GM12878 (cell line): ENCODE measurements at regions not wholly inside any gene's neighbourhood (a gene's known extent, or its start where the extent isn't known, plus 50 kb on each side); places are given as distances from the start of the nearest gene placed in this dataset.

Experiments
- ATAC-seq: fragments of 200-7000 bp; cut with Tn5 transposase; 3 replicates; pipeline ENCODE4 v1.9.1; 2020; ENCODE audit warnings: mild to moderate bottlenecking, moderate library complexity
- BruUV-seq: library from RNA; stranded (reverse); fragments of 400-500 nt; replicated peaks from 2 replicates; lab custom pipeline; 2021; lab: Mats Ljungman, UMichigan
- CTCF ChIA-PET: fragments of 300-600 bp; sonication (Branson Sonifier 250); formaldehyde crosslinking; extraction: SDS; loops from one replicate; lab custom pipeline; 2021; ENCODE audit warnings: inconsistent platforms; lab: Yijun Ruan, JAX
- POLR2A ChIA-PET: fragments of 350-600 bp; formaldehyde crosslinking; extraction: SDS; loops from one replicate; lab custom pipeline; 2021; ENCODE audit warnings: inconsistent platforms; lab: Charles Lee
- RAD21 ChIA-PET: fragments of 300-600 bp; sonication (Branson Sonifier 250); formaldehyde crosslinking; loops from one replicate; lab custom pipeline; 2023; ENCODE audit warnings: antibody characterized with exemption; ENCODE audit not compliant: unreplicated experiment; lab: Charles Lee
- SMC1A ChIA-PET: fragments of 300-600 bp; sonication (Branson Sonifier 250); formaldehyde crosslinking; loops from one replicate; lab custom pipeline; 2023; ENCODE audit not compliant: unreplicated experiment, uncharacterized antibody; lab: Charles Lee
- DNase-seq: peaks from one replicate; pipeline ENCODE4 v3.0.0-alpha.2; 2011; ENCODE audit warnings: low read depth, low spot score
- FAIRE-seq: peaks from 3 replicates; lab custom pipeline; 2011; peaks lifted over from hg19 to GRCh38; lab: Jason Lieb, UNC
- H2AFZ ChIP-seq: 2 replicates; pipeline ENCODE4 v1.6.0; 2011; ENCODE audit warnings: low read depth, low read length, control low read depth; ENCODE audit not compliant: control insufficient read depth
- H3K27ac ChIP-seq: 2 replicates; pipeline ENCODE4 v1.5.1; 2011; ENCODE audit warnings: control low read depth; ENCODE audit not compliant: control insufficient read depth, insufficient read depth
- H3K27me3 ChIP-seq, 2 experiments: replicated peaks in 1 of 2; 2 replicates each; pipeline versions ENCODE4 v1.6.0 to v1.6.1; 2011; ENCODE audit warnings: low read length in 1 of 2; ENCODE audit not compliant: control insufficient read depth in 2 of 2, insufficient read depth in 2 of 2
- H3K36me3 ChIP-seq, 2 experiments: 2 replicates each; pipeline ENCODE4 v1.5.1; 2011; ENCODE audit warnings: low read length in 1 of 2; ENCODE audit not compliant: control insufficient read depth in 2 of 2, insufficient read depth in 2 of 2
- H3K4me1 ChIP-seq: 2 replicates; pipeline ENCODE4 v1.6.1; 2011; ENCODE audit warnings: mild to moderate bottlenecking, low read length, moderate library complexity, mixed read lengths; ENCODE audit not compliant: control insufficient read depth, insufficient read depth
- H3K4me2 ChIP-seq: 2 replicates; pipeline ENCODE4 v1.6.0; 2011; ENCODE audit warnings: control low read depth; ENCODE audit not compliant: control insufficient read depth, insufficient read depth
- H3K4me3 ChIP-seq: fragments of 200-600 bp; sonication (generic); 2 replicates; pipeline ENCODE4 v1.5.1; 2016
- H3K79me2 ChIP-seq: 2 replicates; pipeline ENCODE4 v1.6.0; 2011; ENCODE audit warnings: low read length; ENCODE audit not compliant: control insufficient read depth, insufficient read depth
- H3K9ac ChIP-seq: 2 replicates; pipeline ENCODE4 v1.8.0; 2011; ENCODE audit warnings: low read length, control low read depth, mixed read lengths; ENCODE audit not compliant: control insufficient read depth, insufficient read depth
- H3K9me3 ChIP-seq: replicated peaks from 3 replicates; pipeline ENCODE4 v1.5.1; 2011; ENCODE audit warnings: mild to moderate bottlenecking, low read length; ENCODE audit not compliant: control insufficient read depth, insufficient read depth
- H4K20me1 ChIP-seq: 2 replicates; pipeline ENCODE4 v1.6.0; 2011; ENCODE audit not compliant: control insufficient read depth, insufficient read depth
- ATF2 ChIP-seq: IDR thresholded peaks from 2 replicates; pipeline ENCODE4 v1.6.1; 2012; ENCODE audit warnings: low read length, inconsistent platforms
- BACH1 ChIP-seq: fragments of 450-650 bp; IDR thresholded peaks from 2 replicates; pipeline ENCODE4 v1.6.1; 2017; ENCODE audit warnings: mild to moderate bottlenecking, borderline replicate concordance
- BCL11A ChIP-seq: IDR thresholded peaks from 2 replicates; pipeline ENCODE4 v1.6.1; 2011; ENCODE audit warnings: low read depth, low read length
- BCL3 ChIP-seq: IDR thresholded peaks from 2 replicates; pipeline ENCODE4 v1.6.1; 2011; ENCODE audit warnings: borderline replicate concordance, low read depth, mild to moderate bottlenecking, moderate library complexity, low read length; ENCODE audit not compliant: insufficient read depth, poor library complexity, severe bottlenecking
- CTCF ChIP-seq, 3 experiments: IDR thresholded peaks in 2 of 3; conservative IDR thresholded peaks in 1 of 3; 2 replicates each; pipeline ENCODE4 v1.5.1; 2011; ENCODE audit warnings: low read depth in 3 of 3, low read length in 3 of 3, mild to moderate bottlenecking in 3 of 3, control low read depth in 2 of 3, moderate library complexity in 2 of 3, inconsistent platforms in 1 of 3, mixed read lengths in 1 of 3; ENCODE audit not compliant: control insufficient read depth in 2 of 3, insufficient read depth in 1 of 3; ENCODE audit errors: extremely low read depth in 1 of 3
- ELK1 ChIP-seq: IDR thresholded peaks from 2 replicates; pipeline ENCODE4 v1.6.1; 2012; ENCODE audit warnings: low read depth, low read length, improper control_type of control experiment
- EP300 ChIP-seq, 2 experiments: fragments of 150-350 bp in 1 of 2; IDR thresholded peaks; 2 replicates each; pipeline ENCODE4 v1.6.1; 2011 to 2012; ENCODE audit warnings: low read depth in 2 of 2, low read length in 2 of 2, borderline replicate concordance in 1 of 2, improper control_type of control experiment in 1 of 2, inconsistent platforms in 1 of 2; ENCODE audit not compliant: control insufficient read depth in 1 of 2
- HDGF ChIP-seq: fragments of 450-650 bp; IDR thresholded peaks from 2 replicates; pipeline ENCODE4 v1.6.1; 2016; ENCODE audit warnings: antibody characterized with exemption
- MEF2A ChIP-seq: IDR thresholded peaks from 2 replicates; pipeline ENCODE4 v1.6.1; 2011; ENCODE audit warnings: low read depth, mild to moderate bottlenecking, low read length, moderate library complexity; ENCODE audit not compliant: insufficient read depth
- POLR2AphosphoS2 ChIP-seq: IDR thresholded peaks from 2 replicates; pipeline ENCODE4 v1.6.1; 2011; ENCODE audit warnings: low read depth, mild to moderate bottlenecking, low read length, improper control_type of control experiment, moderate library complexity
- POU2F2 ChIP-seq: IDR thresholded peaks from 3 replicates; pipeline ENCODE4 v1.6.1; 2011; ENCODE audit warnings: low read depth, mild to moderate bottlenecking, low read length, borderline replicate concordance
- RAD21 ChIP-seq: IDR thresholded peaks from 2 replicates; pipeline ENCODE4 v1.6.1; 2011; ENCODE audit warnings: mild to moderate bottlenecking, low read depth, low read length, moderate library complexity; ENCODE audit not compliant: insufficient read depth
- RAD51 ChIP-seq: fragments of 450-650 bp; IDR thresholded peaks from 2 replicates; pipeline ENCODE4 v1.6.1; 2016; ENCODE audit warnings: moderate library complexity, mild to moderate bottlenecking, inconsistent platforms
- RFX5 ChIP-seq: IDR thresholded peaks from 2 replicates; pipeline ENCODE4 v1.6.1; 2011; ENCODE audit warnings: low read depth, low read length, improper control_type of control experiment
- RUNX3 ChIP-seq: IDR thresholded peaks from 2 replicates; pipeline ENCODE4 v1.6.1; 2012; ENCODE audit warnings: low read length, inconsistent platforms
- SMAD5 ChIP-seq: IDR thresholded peaks from 2 replicates; pipeline ENCODE4 v1.6.1; 2016; ENCODE audit warnings: antibody characterized with exemption, low read depth
- SMC3 ChIP-seq: IDR thresholded peaks from 2 replicates; pipeline ENCODE4 v1.6.1; 2011; ENCODE audit warnings: low read length, improper control_type of control experiment, borderline replicate concordance
- TBL1XR1 ChIP-seq: IDR thresholded peaks from 2 replicates; pipeline ENCODE4 v1.6.1; 2012; ENCODE audit warnings: low read depth, low read length, improper control_type of control experiment
- TCF12 ChIP-seq: IDR thresholded peaks from 2 replicates; pipeline ENCODE4 v1.6.1; 2011; ENCODE audit warnings: low read depth, mild to moderate bottlenecking, low read length
- ZNF207 ChIP-seq: fragments of 450-650 bp; IDR thresholded peaks from 2 replicates; pipeline ENCODE4 v1.6.1; 2014; ENCODE audit warnings: antibody characterized with exemption, mild to moderate bottlenecking, borderline replicate concordance
- ZNF24 ChIP-seq: fragments of 450-650 bp; IDR thresholded peaks from 2 replicates; pipeline ENCODE4 v1.6.1; 2017; ENCODE audit warnings: antibody characterized with exemption, mild to moderate bottlenecking
- WGBS: methylation state at CpG from one replicate; pipeline ENCODE4 v1.1.6; 2016; ENCODE audit warnings: low lambda C conversion rate; ENCODE audit not compliant: insufficient replicate concordance, insufficient coverage; ENCODE audit errors: missing lambda C conversion rate; 5-methylcytosine and 5-hydroxymethylcytosine counted together
- in situ Hi-C: fragments of 300-500 bp; cut with MboI; formaldehyde crosslinking; loops from 9 replicates; pipeline ENCODE4 v1.14.3; 2018; ENCODE audit warnings: mixed read lengths
- intact Hi-C: fragments of 100-400 bp; cut with micrococcal nuclease; formaldehyde crosslinking; loops from one replicate; pipeline ENCODE4 v1.14.2; 2022; ENCODE audit not compliant: unreplicated experiment

GRCh38 chr3:19065027-19065426, 83.3 kb upstream of the KCNH8 start:
- RAD21 ChIA-PET, result no interaction called here
- H3K9me3 ChIP-seq, result no peaks in the 10 kb centered on the region
- POLR2A ChIA-PET, result no interaction called here
- H3K4me2 ChIP-seq, result no peak overlapping the region
- no peaks in the 10 kb centered on the region for H3K4me1 ChIP-seq
- H3K36me3 ChIP-seq, result no peaks in the 10 kb centered on the region
- BruUV-seq, result no TSS peak
- no peak overlapping the region for H3K4me3 ChIP-seq
- no peak for DNase-seq
- SMC1A ChIA-PET, result no interaction called here
- no peaks in the 10 kb centered on the region for H3K79me2 ChIP-seq
- in situ Hi-C loops, result loop anchor here (10.0 kb wide), 1 partner anchor 800 kb away; no protein-coding TSS in a partner anchor
- H2AFZ ChIP-seq, result no peak overlapping the region
- ATAC-seq, result no peak
- 0% methylated on average over 1 of the region's 1 CpG for WGBS
- H3K9ac ChIP-seq, result no peak overlapping the region
- CTCF ChIA-PET, result interaction anchor here (0.7 to 1.3 kb wide), 4 partner anchors 12 to 475 kb away, joined by 3 to 6 read pairs (median 4); no protein-coding TSS in a partner anchor
- TF ChIP-seq POLR2AphosphoS2 (no peak), ATF2 (no peak), BACH1 (no peak), HDGF (no peak), POU2F2 (no peak), RAD21 (peak; percentile 77), MEF2A (no peak), CTCF (IDR thresholded peaks at IDR 0.05 in 2 of 3, conservative IDR thresholded peaks at IDR 0.05 in 1 of 3; ENCODE audit: control insufficient read depth in 2 of 3, extremely low read depth in 1 of 3, insufficient read depth in 1 of 3, low read depth in 3 of 3, low read length in 3 of 3) (peak; percentile 14 to 36 (median 17); a peak in 2 of 6 replicates), ZNF207 (no peak), TCF12 (no peak), BCL3 (no peak), RAD51 (no peak), SMC3 (peak; percentile 36; the same call in 1 of the 2 replicates), TBL1XR1 (no peak), ELK1 (no peak), EP300 (IDR thresholded peaks at IDR 0.05; ENCODE audit: borderline replicate concordance in 1 of 2, control insufficient read depth in 1 of 2, low read depth in 2 of 2, low read length in 2 of 2) (no peak), ZNF24 (no peak), RFX5 (no peak), SMAD5 (no peak), BCL11A (no peak), RUNX3 (peak; percentile 48)
- TF ChIP-seq, all 136 proteins: peak for 4
- Histone ChIP-seq H3K27me3 (no peaks in the 10 kb centered on the region), H3K27ac (no peak overlapping the region), H4K20me1 (no peaks in the 10 kb centered on the region)
- FAIRE-seq, result no peak
- intact Hi-C loops, result loop anchor here (2.0 to 10.0 kb wide), 3 partner anchors 280 to 802 kb away; no protein-coding TSS in a partner anchor
